ENCODE measurements at regions not wholly inside any gene's neighbourhood (a gene's known extent, or its start where the extent isn't known, plus 50 kb on each side); places are given as distances from the start of the nearest gene placed in this dataset.

- peak; percentile 85 for DNase-seq
Measured at GRCh38 chr3:184472723-184473428, 88.7 kb upstream of the EPHB3 start.

DNA sequence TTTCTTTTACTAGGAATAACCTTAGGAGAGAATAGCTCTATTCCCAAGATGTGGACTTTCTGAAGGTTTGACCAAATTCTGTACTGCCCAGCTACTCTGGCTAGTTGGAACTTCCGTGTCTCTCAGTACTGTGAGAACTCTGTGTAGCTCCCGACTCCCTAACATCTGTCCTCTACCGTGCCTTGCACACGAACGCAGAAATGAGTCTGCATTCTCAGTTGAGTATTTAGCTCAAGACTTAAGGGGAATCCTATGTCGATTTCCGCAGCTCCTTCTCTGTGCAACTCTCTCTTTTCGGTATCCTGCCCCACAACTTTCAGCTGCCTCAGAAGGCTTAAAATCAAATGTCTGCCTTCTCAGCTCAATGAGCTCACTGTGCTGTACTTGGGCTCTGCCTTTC lies 86.7 kb upstream of the EPHB3 start:
- H3K4me1 ChIP-seq, result peaks cover 0 to 31% (median 13%) of the 10 kb centered on the region in 6 donors
- no peak overlapping the region for H3K4me3 ChIP-seq
- WGBS, 5 donors, result 81 to 94% (median 88%) methylated on average over 8 of the region's 8 CpGs
- H3K9me3 ChIP-seq, result peaks cover 0 to 4% (median 0%) of the 10 kb centered on the region in 8 donors
- DNase-seq, result no peak
- H3K36me3 ChIP-seq, result no peaks in the 10 kb centered on the region
- no peak overlapping the region for H3K27ac ChIP-seq
- intact Hi-C loops (cut with DNase I; ENCODE audit: low total_unique reads), result no loop called here
- H3K27me3 ChIP-seq (replicated peaks in 1 of 7), result peaks cover 0 to 15% (median 0%) of the 10 kb centered on the region in 7 donors
- TF ChIP-seq POLR2AphosphoS5 (IDR thresholded peaks at IDR 0.05) (no peak), POLR2A (IDR thresholded peaks at IDR 0.05) (no peak)
- TF ChIP-seq, protein P1, sequence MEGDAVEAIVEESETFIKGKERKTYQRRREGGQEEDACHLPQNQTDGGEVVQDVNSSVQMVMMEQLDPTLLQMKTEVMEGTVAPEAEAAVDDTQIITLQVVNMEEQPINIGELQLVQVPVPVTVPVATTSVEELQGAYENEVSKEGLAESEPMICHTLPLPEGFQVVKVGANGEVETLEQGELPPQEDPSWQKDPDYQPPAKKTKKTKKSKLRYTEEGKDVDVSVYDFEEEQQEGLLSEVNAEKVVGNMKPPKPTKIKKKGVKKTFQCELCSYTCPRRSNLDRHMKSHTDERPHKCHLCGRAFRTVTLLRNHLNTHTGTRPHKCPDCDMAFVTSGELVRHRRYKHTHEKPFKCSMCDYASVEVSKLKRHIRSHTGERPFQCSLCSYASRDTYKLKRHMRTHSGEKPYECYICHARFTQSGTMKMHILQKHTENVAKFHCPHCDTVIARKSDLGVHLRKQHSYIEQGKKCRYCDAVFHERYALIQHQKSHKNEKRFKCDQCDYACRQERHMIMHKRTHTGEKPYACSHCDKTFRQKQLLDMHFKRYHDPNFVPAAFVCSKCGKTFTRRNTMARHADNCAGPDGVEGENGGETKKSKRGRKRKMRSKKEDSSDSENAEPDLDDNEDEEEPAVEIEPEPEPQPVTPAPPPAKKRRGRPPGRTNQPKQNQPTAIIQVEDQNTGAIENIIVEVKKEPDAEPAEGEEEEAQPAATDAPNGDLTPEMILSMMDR (IDR thresholded peaks at IDR 0.05 in 8 of 11, conservative IDR thresholded peaks at IDR 0.05 in 3 of 11), result no peak

More at GRCh38 chr3:184472723-184473428, 88.7 kb upstream of the EPHB3 start:
- TF ChIP-seq POLR2A (IDR thresholded peaks at IDR 0.05) (no peak), POLR2AphosphoS5 (IDR thresholded peaks at IDR 0.05) (peak in 2 of 3 donors; percentile 71 to 94)
- TF ChIP-seq, protein P1 (IDR thresholded peaks at IDR 0.05 in 8 of 11, conservative IDR thresholded peaks at IDR 0.05 in 3 of 11), result no peak
- no peaks in the 10 kb centered on the region for H3K36me3 ChIP-seq
- peak overlapping the region in 2 of 8 donors; percentile 1 to 37 for H3K4me3 ChIP-seq
- peak overlapping the region; percentile 63 to 85 (median 79) for H3K27ac ChIP-seq
- H3K4me1 ChIP-seq, result peaks cover 4 to 40% (median 17%) of the 10 kb centered on the region in 6 donors
- H3K27me3 ChIP-seq (replicated peaks in 1 of 7), result peaks cover 0 to 22% (median 0%) of the 10 kb centered on the region in 7 donors
- peaks cover 0 to 3% (median 0%) of the 10 kb centered on the region in 8 donors for H3K9me3 ChIP-seq
- intact Hi-C loops (cut with DNase I; ENCODE audit: low total_unique reads), result no loop called here
- WGBS, 5 donors, result 15 to 30% (median 20%) methylated on average over 12 of the region's 12 CpGs

- Histone ChIP-seq H3K27me3 (replicated peaks in 1 of 7) (peaks cover 0 to 22% (median 0%) of the 10 kb centered on the region in 7 donors), H3K36me3 (no peaks in the 10 kb centered on the region), H3K4me1 (peaks cover 0 to 9% (median 5%) of the 10 kb centered on the region in 6 donors), H3K9me3 (peaks cover 0 to 4% (median 0%) of the 10 kb centered on the region in 8 donors), H3K27ac (no peak overlapping the region), H3K4me3 (no peak overlapping the region)
- DNase-seq, result no peak
- WGBS, 5 donors, result 78 to 98% (median 90%) methylated on average over 1 of the region's 1 CpG
- intact Hi-C loops (cut with DNase I; ENCODE audit: low total_unique reads), result no loop called here
- TF ChIP-seq POLR2A (IDR thresholded peaks at IDR 0.05), result no peak
- TF ChIP-seq, protein P1 (IDR thresholded peaks at IDR 0.05 in 8 of 11, conservative IDR thresholded peaks at IDR 0.05 in 3 of 11), result no peak
- no peak for TF ChIP-seq POLR2AphosphoS5 (IDR thresholded peaks at IDR 0.05)
Measured at GRCh38 chr3:184477940-184478339, 83.6 kb upstream of the EPHB3 start.

DNA sequence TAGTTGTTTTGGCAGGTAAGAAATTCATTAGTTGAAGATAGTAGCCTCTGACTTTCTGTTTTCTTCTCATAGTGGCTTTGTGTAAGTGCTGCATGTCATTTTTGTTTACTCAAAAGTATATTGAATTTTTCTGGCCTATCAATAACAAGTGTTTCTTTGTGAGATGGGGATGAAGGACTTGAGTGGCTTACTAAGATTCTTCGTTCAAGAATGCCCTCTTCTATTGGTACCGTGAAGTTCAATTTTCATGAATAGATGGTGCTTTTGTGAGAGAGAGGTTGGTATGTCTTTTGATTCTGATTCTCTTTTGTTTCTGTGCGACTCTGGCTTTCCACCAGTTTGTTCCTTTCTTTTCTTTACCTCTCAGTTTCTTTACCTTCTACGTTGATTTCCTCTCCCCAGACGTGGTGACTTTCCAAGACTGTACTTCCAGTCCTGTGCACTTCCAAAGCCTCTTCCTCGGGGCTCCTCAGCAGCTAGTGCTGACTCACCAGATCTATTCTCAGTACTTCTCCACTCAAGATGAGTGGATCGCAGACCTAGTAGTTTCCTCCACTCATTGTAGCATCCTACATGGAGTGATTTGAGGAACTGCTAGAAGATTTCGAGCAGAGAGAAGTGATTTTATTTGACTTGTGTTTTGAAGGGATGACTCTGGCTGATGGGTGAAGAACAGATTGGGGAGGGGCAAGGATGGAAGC lies 82.0 kb upstream of the EPHB3 start:
- intact Hi-C loops (cut with DNase I; ENCODE audit: low total_unique reads), result no loop called here
- no peak for TF ChIP-seq POLR2AphosphoS5 (IDR thresholded peaks at IDR 0.05)
- TF ChIP-seq POLR2A (IDR thresholded peaks at IDR 0.05), result no peak
- TF ChIP-seq, protein P1 (IDR thresholded peaks at IDR 0.05 in 8 of 11, conservative IDR thresholded peaks at IDR 0.05 in 3 of 11), result no peak
- H3K4me1 ChIP-seq, result no peaks in the 10 kb centered on the region
- 68 to 76% (median 69%) methylated on average over 8 of the region's 8 CpGs for WGBS, 5 donors
- H3K36me3 ChIP-seq, result no peaks in the 10 kb centered on the region
- no peak for DNase-seq
- peaks cover 0 to 22% (median 0%) of the 10 kb centered on the region in 7 donors for H3K27me3 ChIP-seq (replicated peaks in 1 of 7)
- H3K4me3 ChIP-seq, result no peak overlapping the region
- H3K27ac ChIP-seq, result no peak overlapping the region
- H3K9me3 ChIP-seq, result peaks cover 0 to 4% (median 0%) of the 10 kb centered on the region in 8 donors

Measured in spleen (tissue), 11 donors.